Activated CD8-positive, alpha-beta T cell treated with anti-CD3 and anti-CD28 coated beads for 36 hours (primary cell): ENCODE measurements at regions not wholly inside any gene's neighbourhood (a gene's known extent, or its start where the extent isn't known, plus 50 kb on each side); places are given as distances from the start of the nearest gene placed in this dataset.

ENCODE experiments used
- ATAC-seq: fragments of 200-7000 bp; cut with Tn5 transposase; one replicate; pipeline ENCODE4 v1.10.0; 2021; ENCODE audit warnings: mild to moderate bottlenecking, moderate library complexity
- CTCF ChIA-PET: fragments of 350-600 bp; sonication (Branson Sonifier 250); formaldehyde crosslinking; loops from one replicate; lab custom pipeline; 2021; ENCODE audit warnings: antibody characterized with exemption; lab: Charles Lee
- POLR2A ChIA-PET: fragments of 350-600 bp; sonication (Branson Sonifier 250); formaldehyde crosslinking; loops from one replicate; lab custom pipeline; 2021; ENCODE audit warnings: antibody characterized with exemption; lab: Charles Lee
- DNase-seq: peaks from one replicate; pipeline ENCODE4 v3.0.0-alpha.2; 2020
- H3K27ac Mint-ChIP-seq: one replicate; pipeline ENCODE4 v1.8.0; 2021; ENCODE audit warnings: mild to moderate bottlenecking, mixed read lengths
- H3K27me3 Mint-ChIP-seq: one replicate; pipeline ENCODE4 v1.8.0; 2021; ENCODE audit warnings: mixed read lengths
- H3K36me3 Mint-ChIP-seq: one replicate; pipeline ENCODE4 v1.8.0; 2021; ENCODE audit warnings: low read depth, mixed read lengths
- H3K4me1 Mint-ChIP-seq: one replicate; pipeline ENCODE4 v1.8.0; 2021; ENCODE audit warnings: low read depth, mixed read lengths
- H3K4me3 Mint-ChIP-seq: one replicate; pipeline ENCODE4 v1.8.0; 2021; ENCODE audit warnings: mild to moderate bottlenecking, moderate library complexity, mixed read lengths
- H3K9me3 Mint-ChIP-seq: one replicate; pipeline ENCODE4 v1.8.0; 2021; ENCODE audit warnings: mixed read lengths
- intact Hi-C: fragments of 100-400 bp; cut with micrococcal nuclease; formaldehyde crosslinking; loops from one replicate; pipeline ENCODE4 v1.10.0; 2022
- TF ChIP-seq, protein P1 (sequence below): fragments of 200-600 bp; IDR thresholded peaks from one replicate; pipeline ENCODE4 v1.8.0; 2022; ENCODE audit warnings: antibody characterized with exemption, mild to moderate bottlenecking

DNA sequence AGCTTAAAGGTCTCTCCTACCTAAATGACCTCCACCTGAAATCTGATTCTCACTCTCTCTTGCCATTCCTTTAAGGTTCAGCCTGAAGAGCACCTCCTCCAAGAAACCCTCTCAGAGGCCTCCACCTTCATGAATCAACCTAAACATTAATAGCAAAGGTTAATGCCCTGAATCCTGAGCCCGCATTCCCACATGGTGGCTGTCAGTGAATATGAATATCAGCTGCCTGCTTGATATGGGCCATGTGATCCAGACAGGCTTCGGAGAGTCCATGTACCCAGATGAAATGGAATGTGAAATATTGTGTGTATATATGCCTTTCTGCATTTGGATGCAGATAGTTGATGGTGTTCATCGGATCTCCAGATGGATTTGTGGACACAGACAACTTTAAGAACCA, 317.5 kb downstream of the TOX3 start:
- POLR2A ChIA-PET, result no interaction called here
- Mint-ChIP-seq H3K4me3 (no peak overlapping the region), H3K4me1 (no peaks in the 10 kb centered on the region), H3K36me3 (no peaks in the 10 kb centered on the region), H3K27me3 (no peaks in the 10 kb centered on the region), H3K9me3 (no peaks in the 10 kb centered on the region), H3K27ac (no peak overlapping the region)
- intact Hi-C loops, result no loop called here
- ATAC-seq (no peak), DNase-seq (no peak)
- CTCF ChIA-PET, result no interaction called here
- TF ChIP-seq, protein P1, sequence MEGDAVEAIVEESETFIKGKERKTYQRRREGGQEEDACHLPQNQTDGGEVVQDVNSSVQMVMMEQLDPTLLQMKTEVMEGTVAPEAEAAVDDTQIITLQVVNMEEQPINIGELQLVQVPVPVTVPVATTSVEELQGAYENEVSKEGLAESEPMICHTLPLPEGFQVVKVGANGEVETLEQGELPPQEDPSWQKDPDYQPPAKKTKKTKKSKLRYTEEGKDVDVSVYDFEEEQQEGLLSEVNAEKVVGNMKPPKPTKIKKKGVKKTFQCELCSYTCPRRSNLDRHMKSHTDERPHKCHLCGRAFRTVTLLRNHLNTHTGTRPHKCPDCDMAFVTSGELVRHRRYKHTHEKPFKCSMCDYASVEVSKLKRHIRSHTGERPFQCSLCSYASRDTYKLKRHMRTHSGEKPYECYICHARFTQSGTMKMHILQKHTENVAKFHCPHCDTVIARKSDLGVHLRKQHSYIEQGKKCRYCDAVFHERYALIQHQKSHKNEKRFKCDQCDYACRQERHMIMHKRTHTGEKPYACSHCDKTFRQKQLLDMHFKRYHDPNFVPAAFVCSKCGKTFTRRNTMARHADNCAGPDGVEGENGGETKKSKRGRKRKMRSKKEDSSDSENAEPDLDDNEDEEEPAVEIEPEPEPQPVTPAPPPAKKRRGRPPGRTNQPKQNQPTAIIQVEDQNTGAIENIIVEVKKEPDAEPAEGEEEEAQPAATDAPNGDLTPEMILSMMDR, result no peak

- Mint-ChIP-seq H3K36me3 (no peaks in the 10 kb centered on the region), H3K4me1 (no peaks in the 10 kb centered on the region), H3K9me3 (no peaks in the 10 kb centered on the region), H3K27ac (no peak overlapping the region), H3K4me3 (no peak overlapping the region), H3K27me3 (no peaks in the 10 kb centered on the region)
- ChIA-PET CTCF (interaction anchor here (1.0 kb wide), 1 partner anchor 36 kb away, joined by 3 read pairs; no protein-coding TSS in a partner anchor), POLR2A (no interaction called here)
- TF ChIP-seq, protein P1, result no peak
- DNase-seq, result no peak
- intact Hi-C loops, result no loop called here
- no peak for ATAC-seq
Measured at GRCh38 chr16:52227851-52228250, 319.1 kb downstream of the TOX3 start.

DNA sequence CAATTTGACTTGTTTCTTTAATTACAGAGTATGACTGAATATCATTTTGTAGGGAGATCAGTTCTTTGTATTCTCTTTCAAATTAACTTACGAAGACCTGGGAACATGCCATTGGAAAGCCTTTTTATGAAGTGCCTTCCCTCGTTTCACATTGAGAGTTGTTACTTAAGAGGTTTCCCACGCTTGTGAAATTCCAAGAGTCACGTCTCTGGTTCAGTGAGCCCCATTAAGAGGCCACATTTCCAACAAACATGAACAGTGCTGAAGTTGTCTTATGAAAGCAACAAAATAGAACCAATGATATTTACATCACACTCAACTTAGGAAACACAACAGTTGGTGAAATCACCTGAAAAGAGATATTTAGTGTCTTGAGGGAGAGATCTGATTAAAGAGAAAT, 334.1 kb downstream of the TOX3 start:
- TF ChIP-seq, protein P1, result no peak
- ChIA-PET CTCF (no interaction called here), POLR2A (no interaction called here)
- Mint-ChIP-seq H3K36me3 (no peaks in the 10 kb centered on the region), H3K27me3 (no peaks in the 10 kb centered on the region), H3K4me1 (no peaks in the 10 kb centered on the region), H3K4me3 (no peak overlapping the region), H3K27ac (no peak overlapping the region), H3K9me3 (peaks cover 1% of the 10 kb centered on the region)
- ATAC-seq (no peak), DNase-seq (no peak)
- intact Hi-C loops, result no loop called here

DNA sequence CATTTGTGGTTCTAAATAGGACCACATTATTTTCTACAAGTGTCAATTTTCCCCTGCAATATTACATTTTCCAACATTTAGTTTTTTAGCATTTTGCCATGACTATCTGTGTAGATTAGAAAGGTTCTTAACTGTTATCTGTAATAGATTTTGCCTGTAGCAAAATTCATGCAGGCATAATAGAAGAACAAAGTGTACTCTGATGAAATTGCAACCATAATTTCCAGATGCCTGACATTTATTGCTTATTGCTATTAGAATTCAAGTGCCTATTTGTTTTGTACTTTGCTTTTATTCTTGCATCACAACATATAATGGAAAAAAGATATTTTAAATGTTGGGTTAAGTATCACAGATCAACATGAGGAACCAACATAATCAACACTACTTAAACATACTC, 337.7 kb downstream of the TOX3 start:
- no peak overlapping the region for H3K4me3 Mint-ChIP-seq
- TF ChIP-seq, protein P1, result no peak
- POLR2A ChIA-PET, result no interaction called here
- H3K27ac Mint-ChIP-seq, result no peak overlapping the region
- peaks cover 1% of the 10 kb centered on the region for H3K9me3 Mint-ChIP-seq
- no peaks in the 10 kb centered on the region for H3K27me3 Mint-ChIP-seq
- DNase-seq, result no peak
- no peaks in the 10 kb centered on the region for H3K36me3 Mint-ChIP-seq
- ATAC-seq, result no peak
- no peaks in the 10 kb centered on the region for H3K4me1 Mint-ChIP-seq
- intact Hi-C loops, result no loop called here
- CTCF ChIA-PET, result no interaction called here

- POLR2A ChIA-PET, result no interaction called here
- no peak for ATAC-seq
- H3K27me3 Mint-ChIP-seq, result peaks cover 7% of the 10 kb centered on the region
- no peaks in the 10 kb centered on the region for H3K4me1 Mint-ChIP-seq
- no peaks in the 10 kb centered on the region for H3K36me3 Mint-ChIP-seq
- TF ChIP-seq, protein P1, result no peak
- H3K9me3 Mint-ChIP-seq, result no peaks in the 10 kb centered on the region
- H3K27ac Mint-ChIP-seq, result no peak overlapping the region
- H3K4me3 Mint-ChIP-seq, result no peak overlapping the region
- no peak for DNase-seq
- CTCF ChIA-PET, result interaction anchor here (1.6 kb wide), 1 partner anchor 12 kb away, joined by 9 read pairs; no protein-coding TSS in a partner anchor
- intact Hi-C loops, result no loop called here
Measured at GRCh38 chr16:52203096-52203495, 343.8 kb downstream of the TOX3 start.
